Brain microvascular endothelial cell (primary cell): ENCODE measurements at regions not wholly inside any gene's neighbourhood (a gene's known extent, or its start where the extent isn't known, plus 50 kb on each side); places are given as distances from the start of the nearest gene placed in this dataset.

Experiments used
- DNase-seq: peaks from one replicate; pipeline ENCODE4 v3.0.0-alpha.2; 2020
- H3K27ac ChIP-seq: fragments of 250-450 bp; sonication (Bioruptor Pico); 2 replicates; pipeline ENCODE4 v1.5.1; 2020; ENCODE audit warnings: mild to moderate bottlenecking, moderate library complexity
- H3K27me3 ChIP-seq: fragments of 250-450 bp; sonication (Bioruptor Pico); replicated peaks from 2 replicates; pipeline ENCODE4 v1.5.1; 2020; ENCODE audit warnings: mild to moderate bottlenecking
- H3K36me3 ChIP-seq: fragments of 250-450 bp; sonication (Bioruptor Pico); replicated peaks from 2 replicates; pipeline ENCODE4 v1.5.1; 2020; ENCODE audit warnings: mild to moderate bottlenecking
- H3K4me3 ChIP-seq: 2 replicates; pipeline ENCODE4 v1.5.1; 2011; ENCODE audit warnings: low read depth, mild to moderate bottlenecking, control low read depth, low read length, moderate library complexity
- in situ Hi-C: cut with HindIII; loops from 2 replicates; pipeline ENCODE4 v1.10.0; 2017; ENCODE audit warnings: low sequenced_read_pairs, low pct_ligation_motif_present
- TF ChIP-seq, protein P1 (sequence below): IDR thresholded peaks from 2 replicates; pipeline ENCODE4 v1.5.1; 2011; ENCODE audit warnings: low read depth, mild to moderate bottlenecking, moderate library complexity, low read length, control low read depth, inconsistent platforms; ENCODE audit errors: missing control alignments

DNA sequence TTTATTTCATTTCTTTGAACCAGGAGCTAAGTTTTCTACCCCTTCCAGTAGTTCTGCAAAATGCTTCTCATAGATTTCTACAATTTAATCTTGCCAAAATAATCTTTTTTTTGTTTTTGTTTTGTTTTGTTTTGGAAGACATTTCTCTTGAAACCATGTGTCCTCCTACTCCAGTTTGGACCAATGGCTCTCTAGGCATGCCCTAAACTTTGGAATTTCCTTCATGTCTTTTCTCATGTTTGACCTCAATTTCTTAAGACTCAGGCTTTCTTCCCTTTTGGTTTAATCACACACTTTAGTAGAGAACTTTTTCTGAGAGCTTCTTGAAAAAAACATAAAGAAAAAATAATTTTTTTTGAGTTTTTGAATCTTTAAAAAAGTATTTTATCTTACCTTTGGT is 173.8 kb downstream of the GJA1 start:
- no peak overlapping the region for H3K4me3 ChIP-seq
- in situ Hi-C loops = no loop called here
- no peaks in the 10 kb centered on the region for H3K27me3 ChIP-seq
- no peaks in the 10 kb centered on the region for H3K36me3 ChIP-seq
- TF ChIP-seq, protein P1, sequence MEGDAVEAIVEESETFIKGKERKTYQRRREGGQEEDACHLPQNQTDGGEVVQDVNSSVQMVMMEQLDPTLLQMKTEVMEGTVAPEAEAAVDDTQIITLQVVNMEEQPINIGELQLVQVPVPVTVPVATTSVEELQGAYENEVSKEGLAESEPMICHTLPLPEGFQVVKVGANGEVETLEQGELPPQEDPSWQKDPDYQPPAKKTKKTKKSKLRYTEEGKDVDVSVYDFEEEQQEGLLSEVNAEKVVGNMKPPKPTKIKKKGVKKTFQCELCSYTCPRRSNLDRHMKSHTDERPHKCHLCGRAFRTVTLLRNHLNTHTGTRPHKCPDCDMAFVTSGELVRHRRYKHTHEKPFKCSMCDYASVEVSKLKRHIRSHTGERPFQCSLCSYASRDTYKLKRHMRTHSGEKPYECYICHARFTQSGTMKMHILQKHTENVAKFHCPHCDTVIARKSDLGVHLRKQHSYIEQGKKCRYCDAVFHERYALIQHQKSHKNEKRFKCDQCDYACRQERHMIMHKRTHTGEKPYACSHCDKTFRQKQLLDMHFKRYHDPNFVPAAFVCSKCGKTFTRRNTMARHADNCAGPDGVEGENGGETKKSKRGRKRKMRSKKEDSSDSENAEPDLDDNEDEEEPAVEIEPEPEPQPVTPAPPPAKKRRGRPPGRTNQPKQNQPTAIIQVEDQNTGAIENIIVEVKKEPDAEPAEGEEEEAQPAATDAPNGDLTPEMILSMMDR = no peak
- no peak for DNase-seq
- H3K27ac ChIP-seq = no peak overlapping the region

DNA sequence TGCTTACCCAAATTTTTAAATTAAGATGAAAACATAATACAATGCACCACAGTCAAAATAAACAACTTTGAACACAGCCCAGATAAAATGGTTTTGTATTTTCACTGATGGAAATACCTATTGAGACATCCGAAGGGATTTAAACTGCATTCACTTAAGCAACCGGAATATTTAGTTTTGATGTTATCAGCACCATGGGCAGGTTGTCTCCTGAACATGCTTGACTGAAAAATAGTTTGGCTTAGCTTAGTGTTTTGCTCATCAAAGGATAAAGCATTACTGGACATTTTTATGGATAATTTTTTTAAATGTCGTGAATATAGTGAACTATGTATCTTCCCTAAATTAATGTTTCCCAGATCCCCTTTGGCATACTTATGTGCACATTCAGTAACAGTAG is 177.5 kb downstream of the GJA1 start:
- DNase-seq = no peak
- no peaks in the 10 kb centered on the region for H3K36me3 ChIP-seq
- H3K27me3 ChIP-seq = no peaks in the 10 kb centered on the region

DNA sequence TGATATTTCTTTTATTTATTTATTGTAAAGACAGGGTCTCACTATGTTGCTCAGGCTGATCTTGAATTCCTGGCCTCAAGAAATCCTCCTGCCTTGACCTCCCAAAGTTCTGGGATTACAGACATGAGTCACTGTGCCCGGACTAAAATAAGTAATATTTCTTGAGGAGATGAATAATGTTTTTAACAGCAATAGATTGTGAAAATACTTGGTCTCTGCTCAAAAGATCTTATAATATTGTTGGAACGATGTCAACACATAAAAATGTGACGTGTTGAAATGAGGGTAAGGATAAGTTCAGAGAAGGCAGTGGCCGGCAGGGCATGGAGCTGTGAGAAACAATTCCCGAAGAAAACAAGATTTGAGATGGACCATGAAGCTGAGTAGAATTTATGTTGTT is 178.7 kb downstream of the GJA1 start:
- Histone ChIP-seq H3K36me3 (no peaks in the 10 kb centered on the region), H3K27me3 (no peaks in the 10 kb centered on the region), H3K27ac (peak overlapping the region; percentile 22), H3K4me3 (no peak overlapping the region)
- DNase-seq = peak; percentile 22
- TF ChIP-seq, protein P1 = no peak
- in situ Hi-C loops = no loop called here

More for the DNA sequence above, 177.5 kb downstream of the GJA1 start:
- TF ChIP-seq, protein P1 = no peak
- Histone ChIP-seq H3K4me3 (no peak overlapping the region), H3K27ac (no peak overlapping the region)
- in situ Hi-C loops = no loop called here

DNA sequence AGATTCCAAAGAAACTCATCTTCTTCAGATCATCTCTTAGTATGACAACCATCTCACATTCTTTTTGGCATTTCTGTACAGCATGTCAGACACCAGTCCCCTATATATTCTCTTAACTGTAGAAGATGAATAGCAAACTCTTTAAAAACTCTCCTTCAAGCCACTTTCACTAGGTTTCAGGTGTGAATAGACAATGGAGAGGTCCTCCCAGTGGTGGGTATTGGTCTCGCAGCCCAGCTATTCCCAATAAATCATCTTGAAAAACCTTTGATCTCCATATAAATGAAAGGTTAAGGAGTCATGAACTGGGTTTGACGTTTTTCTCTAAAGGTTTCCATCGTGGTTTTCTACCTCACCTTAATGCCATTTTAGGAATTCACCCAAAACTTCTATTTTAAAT is 180.0 kb downstream of the GJA1 start:
- TF ChIP-seq, protein P1 = peak; percentile 57
- in situ Hi-C loops = no loop called here
- H3K27me3 ChIP-seq = no peaks in the 10 kb centered on the region
- no peak for DNase-seq
- no peaks in the 10 kb centered on the region for H3K36me3 ChIP-seq
- H3K27ac ChIP-seq = no peak overlapping the region
- H3K4me3 ChIP-seq = no peak overlapping the region

DNA sequence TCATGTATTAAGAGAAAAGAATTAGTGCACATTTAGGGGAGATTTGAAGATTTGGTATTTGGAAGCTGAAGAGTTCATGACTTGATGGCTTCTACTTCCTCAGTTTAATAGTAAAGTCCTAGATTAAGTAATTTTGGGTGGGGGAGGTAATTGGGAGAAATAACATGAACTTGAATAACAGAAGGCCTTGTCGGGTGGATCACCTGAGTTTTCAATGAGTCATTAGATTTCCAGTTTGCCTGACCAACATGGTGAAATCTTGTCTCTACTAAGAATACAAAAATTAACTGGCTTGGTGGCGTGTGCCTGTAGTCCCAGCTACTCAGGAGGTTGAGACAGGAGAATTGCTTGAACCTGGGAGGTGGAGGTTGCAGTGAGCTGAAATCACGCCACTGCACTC is 181.0 kb downstream of the GJA1 start:
- Histone ChIP-seq H3K27ac (no peak overlapping the region), H3K36me3 (no peaks in the 10 kb centered on the region), H3K27me3 (no peaks in the 10 kb centered on the region), H3K4me3 (no peak overlapping the region)
- TF ChIP-seq, protein P1 = no peak
- DNase-seq = no peak
- in situ Hi-C loops = no loop called here

DNA sequence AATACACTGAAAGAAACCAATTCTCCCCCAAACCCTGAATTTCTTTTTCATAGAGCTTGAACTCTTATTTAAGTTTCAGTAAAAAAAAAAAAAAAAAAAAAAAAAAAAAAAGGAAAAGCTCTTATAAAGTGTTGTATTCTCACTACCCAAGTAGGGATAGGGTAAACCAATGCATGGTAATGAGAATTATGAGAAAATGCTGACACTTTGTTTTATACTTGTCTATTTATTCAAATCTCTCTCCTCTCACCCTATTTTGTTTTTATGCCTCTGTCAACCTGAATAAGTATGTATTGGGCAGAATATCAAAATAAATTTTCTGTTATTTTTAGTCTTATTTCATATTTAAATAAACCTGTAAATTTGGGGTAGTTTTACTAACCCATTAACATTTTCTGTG is 181.9 kb downstream of the GJA1 start:
- H3K4me3 ChIP-seq = no peak overlapping the region
- H3K27me3 ChIP-seq = no peaks in the 10 kb centered on the region
- TF ChIP-seq, protein P1 = no peak
- H3K36me3 ChIP-seq = no peaks in the 10 kb centered on the region
- H3K27ac ChIP-seq = no peak overlapping the region
- in situ Hi-C loops = no loop called here
- DNase-seq = no peak
